ENCODE measurements at regions not wholly inside any gene's neighbourhood (a gene's known extent, or its start where the extent isn't known, plus 50 kb on each side); places are given as distances from the start of the nearest gene placed in this dataset.

GRCh38 chr12:131192951-131193350 is 239.2 kb downstream of the ADGRD1 start:
- 83 to 89% methylated on average over 7 of the region's 7 CpGs for WGBS, 2 donors

GRCh38 chr12:131194166-131194565 is 240.5 kb downstream of the ADGRD1 start:
- H3K9me3 ChIP-seq = no peaks in the 10 kb centered on the region
- no peak for DNase-seq
- TF ChIP-seq CTCF (IDR thresholded peaks at IDR 0.05) (no peak), POLR2A (IDR thresholded peaks at IDR 0.05) (no peak)
- peaks cover 0 to 6% (median 0%) of the 10 kb centered on the region in 4 donors for H3K27me3 ChIP-seq
- no peak overlapping the region for H3K4me3 ChIP-seq
- intact Hi-C loops (cut with DNase I) = no loop called here
- 73 to 80% methylated on average over 2 to 3 of the region's 5 CpGs for WGBS, 2 donors
- H3K36me3 ChIP-seq = no peaks in the 10 kb centered on the region
- no peaks in the 10 kb centered on the region for H3K4me1 ChIP-seq
- no peak overlapping the region for H3K27ac ChIP-seq

More at GRCh38 chr12:131192951-131193350, 239.2 kb downstream of the ADGRD1 start:
- Histone ChIP-seq H3K27ac (no peak overlapping the region), H3K4me3 (no peak overlapping the region), H3K4me1 (no peaks in the 10 kb centered on the region), H3K27me3 (peaks cover 0 to 6% (median 0%) of the 10 kb centered on the region in 4 donors), H3K9me3 (no peaks in the 10 kb centered on the region), H3K36me3 (no peaks in the 10 kb centered on the region)
- DNase-seq = no peak
- intact Hi-C loops (cut with DNase I) = no loop called here
- TF ChIP-seq POLR2A (IDR thresholded peaks at IDR 0.05) (no peak), CTCF (IDR thresholded peaks at IDR 0.05) (no peak)

- intact Hi-C loops (cut with DNase I) = no loop called here
- no peak for DNase-seq
- WGBS, 2 donors = 79 to 89% methylated on average over 7 to 8 of the region's 9 CpGs
- Histone ChIP-seq H3K9me3 (no peaks in the 10 kb centered on the region), H3K36me3 (no peaks in the 10 kb centered on the region), H3K27ac (no peak overlapping the region), H3K27me3 (peaks cover 0 to 6% (median 0%) of the 10 kb centered on the region in 4 donors), H3K4me3 (no peak overlapping the region), H3K4me1 (no peaks in the 10 kb centered on the region)
- TF ChIP-seq POLR2A (IDR thresholded peaks at IDR 0.05) (no peak), CTCF (IDR thresholded peaks at IDR 0.05) (no peak)
These were observed 242.1 kb downstream of the ADGRD1 start for GRCh38 chr12:131195796-131196195.

GRCh38 chr12:131196220-131196619 is 242.5 kb downstream of the ADGRD1 start:
- Histone ChIP-seq H3K9me3 (no peaks in the 10 kb centered on the region), H3K4me3 (no peak overlapping the region), H3K36me3 (no peaks in the 10 kb centered on the region), H3K4me1 (no peaks in the 10 kb centered on the region), H3K27me3 (peaks cover 0 to 6% (median 0%) of the 10 kb centered on the region in 4 donors), H3K27ac (no peak overlapping the region)
- intact Hi-C loops (cut with DNase I) = no loop called here
- 61 to 73% methylated on average over 4 of the region's 4 CpGs for WGBS, 2 donors
- DNase-seq = no peak
- no peak for TF ChIP-seq POLR2A (IDR thresholded peaks at IDR 0.05)
- no peak for TF ChIP-seq CTCF (IDR thresholded peaks at IDR 0.05)

- Histone ChIP-seq H3K36me3 (no peaks in the 10 kb centered on the region), H3K27me3 (peaks cover 0 to 6% (median 0%) of the 10 kb centered on the region in 4 donors), H3K4me3 (no peak overlapping the region), H3K9me3 (no peaks in the 10 kb centered on the region), H3K4me1 (no peaks in the 10 kb centered on the region), H3K27ac (no peak overlapping the region)
- no peak for DNase-seq
- intact Hi-C loops (cut with DNase I) = no loop called here
- WGBS, 2 donors = 81 to 92% methylated on average over 7 of the region's 7 CpGs
- TF ChIP-seq CTCF (IDR thresholded peaks at IDR 0.05) = no peak
These were observed 243.8 kb downstream of the ADGRD1 start for GRCh38 chr12:131197490-131197889.

Measured in esophagus squamous epithelium (tissue), 5 donors.